ENCODE measurements at regions not wholly inside any gene's neighbourhood (a gene's known extent, or its start where the extent isn't known, plus 50 kb on each side); places are given as distances from the start of the nearest gene placed in this dataset.

DNA sequence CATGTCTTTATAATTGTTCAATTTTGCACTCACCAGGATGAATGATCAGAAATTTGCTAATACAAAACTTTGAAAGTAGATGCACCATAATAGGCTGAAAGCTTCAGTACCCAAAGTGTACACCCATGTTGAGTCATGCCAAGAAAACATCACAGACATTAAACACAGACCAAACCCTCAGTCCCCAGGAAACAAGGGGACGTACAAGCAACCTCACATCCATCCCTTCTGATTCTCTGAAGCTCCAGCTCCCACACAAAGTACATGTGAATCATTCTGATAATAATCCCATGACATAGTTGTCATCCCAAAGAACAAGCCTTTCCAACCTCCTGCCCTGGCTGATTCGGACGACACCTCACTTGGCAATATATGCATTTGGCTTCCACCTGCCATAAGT, 183.8 kb downstream of the SNX19 start:
- WGBS, 4 donors: 78 to 89% (median 83%) methylated on average over 3 of the region's 3 CpGs
- H3K4me3 ChIP-seq: no peak overlapping the region
- TF ChIP-seq, protein P1, sequence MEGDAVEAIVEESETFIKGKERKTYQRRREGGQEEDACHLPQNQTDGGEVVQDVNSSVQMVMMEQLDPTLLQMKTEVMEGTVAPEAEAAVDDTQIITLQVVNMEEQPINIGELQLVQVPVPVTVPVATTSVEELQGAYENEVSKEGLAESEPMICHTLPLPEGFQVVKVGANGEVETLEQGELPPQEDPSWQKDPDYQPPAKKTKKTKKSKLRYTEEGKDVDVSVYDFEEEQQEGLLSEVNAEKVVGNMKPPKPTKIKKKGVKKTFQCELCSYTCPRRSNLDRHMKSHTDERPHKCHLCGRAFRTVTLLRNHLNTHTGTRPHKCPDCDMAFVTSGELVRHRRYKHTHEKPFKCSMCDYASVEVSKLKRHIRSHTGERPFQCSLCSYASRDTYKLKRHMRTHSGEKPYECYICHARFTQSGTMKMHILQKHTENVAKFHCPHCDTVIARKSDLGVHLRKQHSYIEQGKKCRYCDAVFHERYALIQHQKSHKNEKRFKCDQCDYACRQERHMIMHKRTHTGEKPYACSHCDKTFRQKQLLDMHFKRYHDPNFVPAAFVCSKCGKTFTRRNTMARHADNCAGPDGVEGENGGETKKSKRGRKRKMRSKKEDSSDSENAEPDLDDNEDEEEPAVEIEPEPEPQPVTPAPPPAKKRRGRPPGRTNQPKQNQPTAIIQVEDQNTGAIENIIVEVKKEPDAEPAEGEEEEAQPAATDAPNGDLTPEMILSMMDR (IDR thresholded peaks at IDR 0.05): no peak
- no peak for TF ChIP-seq POLR2A (IDR thresholded peaks at IDR 0.05)
- DNase-seq: no peak
- no peak overlapping the region for H3K27ac ChIP-seq
- intact Hi-C loops (cut with DNase I): no loop called here
- no peaks in the 10 kb centered on the region for H3K4me1 ChIP-seq (replicated peaks in 1 of 2)
- H3K36me3 ChIP-seq (replicated peaks in 1 of 2): no peaks in the 10 kb centered on the region
- H3K9me3 ChIP-seq (replicated peaks in 1 of 3): peaks cover 0 to 7% (median 0%) of the 10 kb centered on the region in 3 donors
- no peaks in the 10 kb centered on the region for H3K27me3 ChIP-seq

DNA sequence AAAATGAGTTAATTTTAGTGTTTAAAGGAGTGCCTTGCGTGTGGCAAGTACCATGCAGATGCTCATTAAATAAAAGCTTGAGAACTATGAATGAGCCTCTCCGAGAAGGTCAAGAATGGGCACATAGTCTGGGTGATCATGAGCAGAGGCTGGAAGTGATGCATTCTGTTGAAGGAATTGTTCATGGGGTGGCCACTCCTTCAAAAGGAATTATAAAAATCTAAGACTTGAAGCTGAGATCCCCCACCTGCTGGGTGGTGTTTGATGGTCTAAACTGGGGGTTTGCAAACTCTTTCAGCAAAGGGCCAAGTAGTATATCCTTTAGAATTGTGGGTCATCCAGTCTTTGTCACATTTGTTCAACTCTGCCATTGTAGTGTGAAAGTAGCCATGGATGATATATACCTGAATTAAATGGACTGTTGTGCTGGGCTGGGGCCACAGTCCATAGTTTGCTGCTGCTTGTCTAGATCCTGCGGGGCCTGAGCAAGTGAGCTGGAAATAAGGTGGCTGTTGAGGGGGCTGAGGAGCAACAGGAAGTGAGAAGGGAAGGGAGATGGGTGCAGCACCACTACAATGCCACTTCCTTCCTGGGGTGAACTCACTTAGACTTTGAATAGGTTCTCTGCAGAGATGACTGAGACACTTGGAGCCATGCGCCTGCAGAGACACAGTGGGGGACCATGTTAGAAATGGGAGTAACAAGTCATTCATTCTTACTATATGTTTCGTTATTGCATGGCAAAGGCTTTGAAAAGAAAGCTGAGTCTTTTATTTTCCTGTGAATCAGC, 179.0 kb downstream of the SNX19 start:
- intact Hi-C loops (cut with DNase I): no loop called here
- no peaks in the 10 kb centered on the region for H3K36me3 ChIP-seq (replicated peaks in 1 of 2)
- no peaks in the 10 kb centered on the region for H3K4me1 ChIP-seq (replicated peaks in 1 of 2)
- no peak for TF ChIP-seq POLR2A (IDR thresholded peaks at IDR 0.05)
- TF ChIP-seq, protein P1 (IDR thresholded peaks at IDR 0.05): no peak
- no peak overlapping the region for H3K4me3 ChIP-seq
- DNase-seq: no peak
- H3K27me3 ChIP-seq: no peaks in the 10 kb centered on the region
- 68 to 77% (median 71%) methylated on average over 5 of the region's 5 CpGs for WGBS, 4 donors
- H3K9me3 ChIP-seq (replicated peaks in 1 of 3): peaks cover 0 to 10% (median 0%) of the 10 kb centered on the region in 3 donors
- H3K27ac ChIP-seq: peak overlapping the region in 1 of 5 donors; percentile 78

DNA sequence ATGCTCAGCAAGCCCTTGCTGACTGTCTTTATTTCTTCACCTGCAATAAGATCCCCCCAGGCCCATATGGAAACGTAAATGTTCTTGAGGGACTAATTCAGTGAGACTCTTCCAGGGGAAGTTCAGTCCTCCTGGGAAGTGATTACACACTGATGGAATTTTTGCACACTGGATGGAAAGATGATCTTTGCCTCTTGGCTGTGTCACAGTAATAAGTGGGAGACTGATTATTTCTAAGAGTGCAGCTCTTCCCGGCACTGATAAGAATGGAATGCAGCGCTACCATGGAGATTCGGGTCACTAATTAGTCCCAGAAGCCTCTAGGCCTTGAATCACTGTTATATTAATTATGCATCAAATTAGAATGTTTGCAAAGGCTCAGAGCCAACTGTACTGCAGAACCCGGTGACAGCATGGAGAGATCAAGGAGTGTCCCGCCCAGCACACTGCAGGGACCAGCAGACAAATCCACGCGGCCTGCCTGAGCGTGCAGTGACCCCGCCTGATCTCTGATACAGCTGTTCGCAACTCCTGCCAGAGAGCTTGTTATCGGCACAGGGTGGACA, 178.3 kb downstream of the SNX19 start:
- Histone ChIP-seq H3K36me3 (replicated peaks in 1 of 2) (no peaks in the 10 kb centered on the region), H3K9me3 (replicated peaks in 1 of 3) (peaks cover 0 to 10% (median 0%) of the 10 kb centered on the region in 3 donors), H3K4me1 (replicated peaks in 1 of 2) (no peaks in the 10 kb centered on the region), H3K27me3 (no peaks in the 10 kb centered on the region), H3K27ac (peak overlapping the region in 2 of 5 donors; percentile 24 to 78), H3K4me3 (no peak overlapping the region)
- peak in 6 of 7 donors; percentile 53 to 81 (median 71) for DNase-seq
- WGBS, 4 donors: 25 to 39% (median 35%) methylated on average over 10 to 12 of the region's 12 CpGs
- intact Hi-C loops (cut with DNase I): no loop called here
- no peak for TF ChIP-seq POLR2A (IDR thresholded peaks at IDR 0.05)
- TF ChIP-seq, protein P1 (IDR thresholded peaks at IDR 0.05): no peak

DNA sequence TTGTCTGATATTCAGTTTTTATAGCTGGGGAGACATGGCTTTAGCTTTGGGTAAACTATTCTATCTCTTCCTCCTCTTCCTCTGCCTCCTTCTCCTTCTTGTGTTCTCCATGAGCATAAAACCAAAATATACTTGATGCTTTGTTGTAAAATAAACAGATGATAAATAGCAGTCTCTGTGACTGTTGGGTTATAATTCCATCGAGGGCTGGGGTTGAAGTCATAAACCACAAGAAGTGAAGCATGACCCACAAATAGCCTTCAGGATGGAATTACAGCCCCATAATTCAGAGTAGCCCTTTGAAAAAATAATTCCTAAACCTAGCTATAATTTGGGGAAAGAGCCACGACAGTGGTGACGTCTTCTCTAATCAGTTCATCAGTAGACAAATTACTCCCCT, 177.7 kb downstream of the SNX19 start:
- H3K4me3 ChIP-seq: no peak overlapping the region
- no peaks in the 10 kb centered on the region for H3K4me1 ChIP-seq (replicated peaks in 1 of 2)
- TF ChIP-seq POLR2A (IDR thresholded peaks at IDR 0.05): no peak
- TF ChIP-seq, protein P1 (IDR thresholded peaks at IDR 0.05): no peak
- H3K9me3 ChIP-seq (replicated peaks in 1 of 3): peaks cover 0 to 10% (median 0%) of the 10 kb centered on the region in 3 donors
- 30 to 48% (median 40%) methylated on average over 3 of the region's 3 CpGs for WGBS, 4 donors
- no peaks in the 10 kb centered on the region for H3K36me3 ChIP-seq (replicated peaks in 1 of 2)
- H3K27me3 ChIP-seq: no peaks in the 10 kb centered on the region
- intact Hi-C loops (cut with DNase I): no loop called here
- peak overlapping the region in 3 of 5 donors; percentile 6 to 78 (median 24) for H3K27ac ChIP-seq
- DNase-seq: no peak
